Lower lobe of right lung (tissue), 2 donors: ENCODE measurements at regions not wholly inside any gene's neighbourhood (a gene's known extent, or its start where the extent isn't known, plus 50 kb on each side); places are given as distances from the start of the nearest gene placed in this dataset.

Experiments used
- ATAC-seq, 2 donors: fragments of 200-7000 bp; cut with Tn5 transposase; one replicate each; pipeline ENCODE4 v1.9.1; 2020 to 2022; ENCODE audit warnings: mild to moderate bottlenecking in 2 of 2, moderate library complexity in 2 of 2
- DNase-seq: peaks from one replicate; pipeline ENCODE4 v3.0.0-alpha.2; 2020
- H3K27ac ChIP-seq: fragments of 200-600 bp; one replicate; pipeline ENCODE4 v1.8.0; 2022
- H3K27me3 ChIP-seq: fragments of 200-600 bp; one replicate; pipeline ENCODE4 v1.8.0; 2022; ENCODE audit warnings: low read depth
- H3K36me3 ChIP-seq: fragments of 200-600 bp; one replicate; pipeline ENCODE4 v1.8.0; 2022; ENCODE audit warnings: mild to moderate bottlenecking
- H3K4me1 ChIP-seq: fragments of 200-600 bp; one replicate; pipeline ENCODE4 v1.8.0; 2022
- H3K4me3 ChIP-seq: fragments of 200-600 bp; one replicate; pipeline ENCODE4 v1.8.0; 2022; ENCODE audit warnings: mild to moderate bottlenecking
- H3K9me3 ChIP-seq: fragments of 200-600 bp; one replicate; pipeline ENCODE4 v1.8.0; 2022
- intact Hi-C: fragments of 100-400 bp; cut with DNase I; formaldehyde crosslinking; loops from one replicate; pipeline ENCODE4 v1.11.0; 2022
- TF ChIP-seq, protein P1 (sequence below): fragments of 200-600 bp; IDR thresholded peaks from one replicate; pipeline ENCODE4 v1.8.0; 2022; ENCODE audit warnings: antibody characterized with exemption, mild to moderate bottlenecking
- donor health status: DM: no; HTN: yes; CAD: no; lungs with severe emphysema.

GRCh38 chr3:23720059-23720458 is 85.7 kb upstream of the UBE2E1 start:
- H3K9me3 ChIP-seq = no peaks in the 10 kb centered on the region
- TF ChIP-seq, protein P1, sequence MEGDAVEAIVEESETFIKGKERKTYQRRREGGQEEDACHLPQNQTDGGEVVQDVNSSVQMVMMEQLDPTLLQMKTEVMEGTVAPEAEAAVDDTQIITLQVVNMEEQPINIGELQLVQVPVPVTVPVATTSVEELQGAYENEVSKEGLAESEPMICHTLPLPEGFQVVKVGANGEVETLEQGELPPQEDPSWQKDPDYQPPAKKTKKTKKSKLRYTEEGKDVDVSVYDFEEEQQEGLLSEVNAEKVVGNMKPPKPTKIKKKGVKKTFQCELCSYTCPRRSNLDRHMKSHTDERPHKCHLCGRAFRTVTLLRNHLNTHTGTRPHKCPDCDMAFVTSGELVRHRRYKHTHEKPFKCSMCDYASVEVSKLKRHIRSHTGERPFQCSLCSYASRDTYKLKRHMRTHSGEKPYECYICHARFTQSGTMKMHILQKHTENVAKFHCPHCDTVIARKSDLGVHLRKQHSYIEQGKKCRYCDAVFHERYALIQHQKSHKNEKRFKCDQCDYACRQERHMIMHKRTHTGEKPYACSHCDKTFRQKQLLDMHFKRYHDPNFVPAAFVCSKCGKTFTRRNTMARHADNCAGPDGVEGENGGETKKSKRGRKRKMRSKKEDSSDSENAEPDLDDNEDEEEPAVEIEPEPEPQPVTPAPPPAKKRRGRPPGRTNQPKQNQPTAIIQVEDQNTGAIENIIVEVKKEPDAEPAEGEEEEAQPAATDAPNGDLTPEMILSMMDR = no peak
- intact Hi-C loops = no loop called here
- H3K4me3 ChIP-seq = no peak overlapping the region
- H3K4me1 ChIP-seq = no peaks in the 10 kb centered on the region
- ATAC-seq (no peak), DNase-seq (no peak)
- no peaks in the 10 kb centered on the region for H3K27me3 ChIP-seq
- H3K36me3 ChIP-seq = no peaks in the 10 kb centered on the region
- H3K27ac ChIP-seq = no peak overlapping the region

DNA sequence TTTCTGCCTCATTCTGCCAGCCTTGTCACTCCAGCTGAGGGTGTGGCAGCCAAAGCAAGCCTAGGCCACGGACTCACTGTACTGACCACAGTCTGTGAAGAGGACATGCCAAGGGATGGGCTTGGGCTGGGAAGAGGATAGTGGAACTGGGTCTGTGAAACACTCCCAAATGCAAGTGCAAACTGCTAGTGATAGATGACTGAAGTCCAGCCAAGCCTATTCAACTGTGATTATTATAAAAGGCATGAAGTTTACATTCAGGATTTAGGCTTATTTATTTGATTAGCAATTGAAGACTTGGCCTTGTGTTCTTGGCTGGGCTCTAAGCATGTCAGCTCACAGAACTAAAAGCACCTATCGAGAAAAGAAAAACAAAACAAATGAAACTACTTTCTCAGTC is 84.9 kb upstream of the UBE2E1 start:
- no peaks in the 10 kb centered on the region for H3K27me3 ChIP-seq
- intact Hi-C loops = no loop called here
- no peaks in the 10 kb centered on the region for H3K4me1 ChIP-seq
- no peaks in the 10 kb centered on the region for H3K36me3 ChIP-seq
- no peak overlapping the region for H3K4me3 ChIP-seq
- TF ChIP-seq, protein P1 = no peak
- DNase-seq = no peak
- no peaks in the 10 kb centered on the region for H3K9me3 ChIP-seq
- no peak overlapping the region for H3K27ac ChIP-seq
- ATAC-seq = no peak

DNA sequence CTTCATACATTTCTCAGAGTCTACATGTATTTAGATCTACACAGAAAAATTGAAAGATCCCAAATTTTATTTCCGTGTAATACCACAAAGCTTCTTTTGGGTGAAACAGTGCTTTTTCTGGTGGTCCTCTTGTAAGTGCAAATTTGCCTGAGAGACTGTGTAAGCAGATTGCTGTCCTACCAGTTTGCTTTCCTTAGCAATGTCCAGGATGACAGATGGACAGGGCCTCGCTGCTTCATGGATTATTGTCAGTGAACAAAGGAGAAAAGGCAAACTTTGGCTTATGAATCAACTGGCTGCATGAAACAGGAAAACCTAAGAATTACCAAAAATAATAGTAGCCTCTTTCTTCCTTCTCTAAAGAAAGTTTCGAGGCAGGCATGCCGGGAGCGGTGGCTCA is 82.6 kb upstream of the UBE2E1 start:
- no peak overlapping the region for H3K27ac ChIP-seq
- DNase-seq (no peak), ATAC-seq (no peak)
- no peaks in the 10 kb centered on the region for H3K4me1 ChIP-seq
- no peaks in the 10 kb centered on the region for H3K36me3 ChIP-seq
- TF ChIP-seq, protein P1 = no peak
- H3K9me3 ChIP-seq = no peaks in the 10 kb centered on the region
- H3K27me3 ChIP-seq = no peaks in the 10 kb centered on the region
- H3K4me3 ChIP-seq = no peak overlapping the region
- intact Hi-C loops = no loop called here

DNA sequence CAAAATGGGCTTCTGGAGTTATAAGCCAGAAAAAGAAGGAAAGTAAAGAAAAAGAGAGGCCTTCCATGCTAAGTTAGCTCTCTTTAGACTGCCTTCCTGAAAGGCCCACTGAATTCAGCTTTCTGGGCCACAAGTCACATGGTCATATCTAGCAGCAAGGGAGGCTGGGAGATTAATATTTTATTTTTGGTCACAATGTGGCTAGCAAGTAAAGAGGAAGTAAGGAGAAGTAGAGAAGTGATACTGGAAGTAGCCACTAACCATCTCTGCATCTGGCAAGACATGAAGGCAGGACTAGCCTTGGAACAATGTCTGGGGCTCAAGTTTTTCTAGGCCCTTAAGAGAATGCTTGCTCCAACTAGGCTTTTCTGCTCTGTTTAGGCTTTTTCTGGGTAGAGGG is 81.8 kb upstream of the UBE2E1 start:
- intact Hi-C loops = no loop called here
- no peak overlapping the region for H3K4me3 ChIP-seq
- peak in 1 of 2 donors; percentile 53 for ATAC-seq
- H3K27ac ChIP-seq = no peak overlapping the region
- no peaks in the 10 kb centered on the region for H3K9me3 ChIP-seq
- no peaks in the 10 kb centered on the region for H3K27me3 ChIP-seq
- DNase-seq = no peak
- H3K4me1 ChIP-seq = no peaks in the 10 kb centered on the region
- TF ChIP-seq, protein P1 = no peak
- no peaks in the 10 kb centered on the region for H3K36me3 ChIP-seq

- Histone ChIP-seq H3K9me3 (no peaks in the 10 kb centered on the region), H3K27ac (no peak overlapping the region), H3K4me1 (no peaks in the 10 kb centered on the region), H3K27me3 (no peaks in the 10 kb centered on the region), H3K4me3 (no peak overlapping the region), H3K36me3 (no peaks in the 10 kb centered on the region)
- TF ChIP-seq, protein P1 = no peak
- ATAC-seq (no peak), DNase-seq (no peak)
- intact Hi-C loops = no loop called here
These were observed 78.8 kb upstream of the UBE2E1 start for GRCh38 chr3:23726811-23727548.
